GM19239 (cell line): ENCODE measurements at regions not wholly inside any gene's neighbourhood (a gene's known extent, or its start where the extent isn't known, plus 50 kb on each side); places are given as distances from the start of the nearest gene placed in this dataset.
"Not testable (repeated sequence)": the region's sequence is repeated elsewhere in the genome, so short reads cannot be mapped to it uniquely, and the experiment has no call there.

Experiments used
- DNase-seq: peaks from one replicate; pipeline ENCODE4 v3.0.0; 2011; ENCODE audit warnings: low spot score; ENCODE audit not compliant: insufficient read length
- FAIRE-seq: peaks from 2 replicates; lab custom pipeline; 2011; peaks lifted over from hg19 to GRCh38; lab: Jason Lieb, UNC

DNA sequence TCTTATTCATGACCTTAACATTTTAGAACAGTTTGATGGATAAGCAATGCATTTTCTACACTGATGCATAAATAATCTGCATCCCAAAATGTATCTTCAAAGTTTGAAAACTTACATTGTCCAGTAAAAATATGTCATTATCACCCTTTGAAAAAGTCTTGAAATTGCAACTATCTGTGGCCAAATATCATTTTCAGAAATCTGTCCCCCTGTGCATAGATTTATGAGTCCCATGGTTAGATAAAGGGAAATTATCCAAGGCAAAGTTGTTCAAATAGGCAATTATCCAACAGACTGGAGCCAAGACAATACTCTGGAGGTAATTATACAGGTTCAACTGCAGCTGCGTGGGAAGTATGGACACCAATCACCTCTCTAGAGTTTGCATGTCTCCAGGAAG is 182.5 kb upstream of the INTU start:
- no peak for DNase-seq
- FAIRE-seq = no peak

DNA sequence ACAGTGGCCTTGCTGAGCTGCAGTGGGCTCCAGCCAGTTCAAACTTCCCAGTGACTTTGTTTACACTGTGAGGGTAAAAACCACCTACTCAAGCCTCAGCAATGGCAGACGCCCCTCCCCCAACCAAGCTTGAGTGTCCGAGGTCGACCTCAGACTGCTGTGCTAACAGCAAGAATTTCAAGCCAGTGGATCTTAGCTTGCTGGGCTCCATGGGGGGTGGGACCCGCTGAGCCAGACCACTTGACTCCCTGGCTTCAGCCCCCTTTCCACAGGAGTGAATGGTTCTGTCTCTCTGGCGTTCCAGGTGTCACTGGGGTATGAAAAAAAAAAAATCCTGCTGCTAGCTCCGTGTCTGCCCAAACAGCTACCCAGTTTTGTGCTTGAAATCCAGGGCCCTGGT is 168.9 kb upstream of the INTU start:
- DNase-seq (no peak), FAIRE-seq (no peak)

- no peak for FAIRE-seq
Measured at GRCh38 chr4:127469542-127469941, 163.2 kb upstream of the INTU start.

GRCh38 chr4:127469959-127470809 is 162.6 kb upstream of the INTU start:
- FAIRE-seq = no peak
- no peak for DNase-seq

More at GRCh38 chr4:127469542-127469941, 163.2 kb upstream of the INTU start:
- no peak for DNase-seq

DNA sequence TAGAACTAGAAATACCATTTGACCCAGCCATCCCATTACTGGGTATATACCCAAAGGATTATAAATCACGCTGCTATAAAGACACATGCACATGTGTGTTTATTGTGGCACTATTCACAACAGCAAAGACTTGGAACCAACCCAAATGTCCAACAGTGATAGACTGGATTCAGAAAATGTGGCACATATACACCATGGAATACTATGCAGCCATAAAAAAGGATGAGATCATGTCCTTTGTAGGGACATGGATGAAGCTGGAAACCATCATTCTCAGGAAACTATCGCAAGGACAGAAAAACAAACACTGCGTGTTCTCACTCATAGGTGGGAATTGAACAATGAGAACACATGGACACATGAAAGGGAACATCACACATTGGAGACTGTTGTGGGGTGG is 154.5 kb upstream of the INTU start:
- not testable (repeated sequence) for FAIRE-seq, DNase-seq

DNA sequence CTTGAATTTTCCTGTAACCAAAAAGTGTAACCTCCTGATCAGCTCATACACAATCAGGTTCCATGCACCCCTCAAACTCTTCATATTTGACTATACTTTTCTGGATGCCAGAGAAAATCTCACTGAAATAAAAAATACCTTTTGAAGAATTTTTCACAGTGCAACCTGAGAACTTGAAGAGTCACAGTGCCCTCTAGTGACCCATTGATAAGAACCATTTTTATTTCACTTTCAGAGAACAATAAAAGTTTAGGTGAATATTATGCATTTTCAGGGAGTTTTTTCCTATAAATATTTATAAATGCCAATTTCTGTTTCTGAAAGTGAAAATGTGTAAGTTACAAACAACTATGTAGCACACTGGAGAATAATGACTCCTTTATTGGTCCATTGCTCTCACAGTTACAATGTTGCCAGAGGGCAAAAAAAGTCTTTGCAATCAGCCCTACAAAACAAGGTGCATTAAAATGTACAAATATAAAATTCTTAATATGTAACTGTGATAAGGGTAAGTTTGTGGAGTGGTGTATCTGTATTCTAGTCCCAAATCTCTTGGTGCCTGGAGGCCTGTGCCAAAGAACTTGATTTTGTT is 153.6 kb upstream of the INTU start:
- DNase-seq = no peak
- no peak for FAIRE-seq

DNA sequence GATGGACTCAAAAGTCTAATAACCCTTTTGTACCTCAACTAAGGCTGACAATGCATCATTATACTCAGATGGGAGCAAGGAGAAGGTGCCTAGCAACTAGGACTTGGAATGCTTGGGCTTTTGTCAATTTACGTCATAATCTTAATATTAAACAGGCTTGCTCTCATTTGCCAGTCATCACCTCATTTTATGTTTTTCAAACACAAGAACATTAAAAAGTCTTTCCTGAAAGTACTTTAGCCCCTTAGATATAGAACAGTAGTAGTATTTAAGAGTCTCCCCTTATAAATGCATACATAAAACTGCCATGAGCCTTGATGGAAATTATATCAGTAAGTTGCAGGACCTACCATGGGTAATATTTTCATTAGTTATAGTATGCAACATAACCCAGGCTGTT is 150.7 kb upstream of the INTU start:
- DNase-seq = no peak
- no peak for FAIRE-seq

GRCh38 chr4:127484117-127484516 is 148.6 kb upstream of the INTU start:
- DNase-seq (no peak), FAIRE-seq (no peak)

- DNase-seq = no peak
Measured at GRCh38 chr4:127486248-127486647, 146.5 kb upstream of the INTU start.

GRCh38 chr4:127491571-127491970 is 141.2 kb upstream of the INTU start:
- DNase-seq (no peak), FAIRE-seq (no peak)

More at GRCh38 chr4:127486248-127486647, 146.5 kb upstream of the INTU start:
- FAIRE-seq = no peak

- not testable (repeated sequence) for FAIRE-seq, DNase-seq
Measured at GRCh38 chr4:127496875-127497274, 135.9 kb upstream of the INTU start.

DNA sequence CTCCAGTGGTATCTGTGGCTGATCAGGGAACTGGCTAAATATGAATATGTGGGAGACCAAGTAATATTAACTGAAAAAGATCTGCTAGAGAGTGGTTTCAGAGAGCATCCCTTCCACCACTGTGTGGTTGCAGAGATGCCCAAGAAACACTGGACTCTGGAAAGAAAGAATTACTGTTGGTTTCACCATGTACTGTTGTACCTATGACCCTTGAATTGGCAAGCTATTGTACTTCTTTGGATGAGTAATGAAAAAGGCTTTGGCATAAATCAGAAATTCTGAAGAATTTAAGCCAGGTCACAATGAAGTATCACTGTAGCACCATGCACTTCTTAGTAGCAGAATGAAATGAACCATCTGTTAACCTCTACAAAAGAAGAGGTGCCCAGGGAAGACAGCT is 134.4 kb upstream of the INTU start:
- DNase-seq = no peak
- FAIRE-seq = no peak

DNA sequence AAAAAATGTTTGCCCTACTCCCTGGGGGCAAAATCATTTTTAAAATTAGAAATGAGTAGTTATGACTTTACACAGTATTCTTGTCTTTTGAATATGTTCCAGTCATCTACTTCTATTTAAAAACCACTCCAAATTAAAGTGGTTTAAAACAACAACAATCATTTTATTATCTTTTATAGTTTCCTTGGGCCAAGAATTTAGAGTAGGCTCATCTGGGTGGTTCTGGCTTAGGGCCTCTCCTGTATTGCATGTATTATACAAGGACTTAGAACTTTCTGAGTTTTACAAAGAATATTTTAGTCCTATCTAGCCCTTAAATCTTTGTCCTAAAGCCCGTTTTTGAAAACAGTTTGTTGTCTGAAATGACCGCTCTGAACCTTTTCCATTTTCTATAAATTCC is 132.5 kb upstream of the INTU start:
- DNase-seq (no peak), FAIRE-seq (no peak)

DNA sequence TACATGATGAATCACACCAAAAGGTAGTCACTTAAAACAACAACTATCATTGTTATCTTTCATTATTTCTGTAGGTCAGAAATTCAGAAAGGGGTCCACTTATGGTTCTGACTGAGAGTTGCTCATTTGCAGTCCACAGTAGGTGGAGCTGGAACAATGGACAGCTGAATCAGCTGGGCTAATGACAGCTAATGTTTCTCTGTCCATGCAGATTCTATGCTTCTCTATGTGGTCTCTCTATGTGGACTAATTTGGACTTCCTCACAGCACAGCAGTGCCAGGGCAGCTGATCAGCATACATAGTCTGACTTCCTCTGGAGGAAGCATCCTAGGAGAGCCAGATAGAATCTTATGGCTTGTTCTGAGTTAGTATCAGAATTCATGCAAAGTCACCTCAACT is 131.7 kb upstream of the INTU start:
- FAIRE-seq (no peak), DNase-seq (no peak)

DNA sequence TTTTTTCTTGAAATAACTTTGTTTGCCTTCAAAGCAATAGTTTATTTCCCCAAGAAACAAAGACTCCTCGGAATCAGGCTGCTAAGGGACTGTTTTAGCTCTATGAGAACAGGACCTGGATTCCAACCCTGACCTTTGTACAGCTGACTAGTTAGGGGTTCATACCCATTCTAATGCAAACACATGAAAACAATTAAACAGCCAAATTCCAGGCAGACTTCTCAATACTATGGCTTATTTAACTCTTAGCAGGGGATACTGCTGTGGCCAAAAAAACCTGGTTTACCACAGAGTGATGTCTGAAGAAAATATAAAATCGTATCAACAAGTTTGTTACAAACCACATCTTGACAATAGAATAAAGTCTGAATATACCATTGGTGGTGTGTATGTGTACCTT is 129.6 kb upstream of the INTU start:
- DNase-seq (no peak), FAIRE-seq (no peak)

DNA sequence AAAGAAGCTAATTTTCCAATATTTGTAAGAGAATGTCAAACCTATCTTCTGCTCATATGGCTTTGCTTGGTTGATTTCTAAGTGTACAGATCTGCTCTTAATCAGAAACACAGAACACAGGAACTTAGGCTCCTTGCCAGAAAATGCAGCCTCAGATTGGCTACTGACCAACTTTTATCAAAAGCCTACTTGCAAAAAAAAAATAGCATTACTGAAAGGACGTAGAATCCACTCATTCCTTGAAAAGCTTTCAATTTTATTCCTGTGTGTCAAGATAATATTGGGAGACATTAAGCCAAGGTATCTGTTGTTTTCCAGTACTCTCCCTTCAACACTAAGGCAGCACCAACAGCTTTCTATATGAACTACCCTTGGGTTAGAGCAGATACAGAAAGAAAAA is 127.6 kb upstream of the INTU start:
- no peak for FAIRE-seq
- no peak for DNase-seq

- no peak for FAIRE-seq
- no peak for DNase-seq
Measured at GRCh38 chr4:127506283-127506682, 126.5 kb upstream of the INTU start.

DNA sequence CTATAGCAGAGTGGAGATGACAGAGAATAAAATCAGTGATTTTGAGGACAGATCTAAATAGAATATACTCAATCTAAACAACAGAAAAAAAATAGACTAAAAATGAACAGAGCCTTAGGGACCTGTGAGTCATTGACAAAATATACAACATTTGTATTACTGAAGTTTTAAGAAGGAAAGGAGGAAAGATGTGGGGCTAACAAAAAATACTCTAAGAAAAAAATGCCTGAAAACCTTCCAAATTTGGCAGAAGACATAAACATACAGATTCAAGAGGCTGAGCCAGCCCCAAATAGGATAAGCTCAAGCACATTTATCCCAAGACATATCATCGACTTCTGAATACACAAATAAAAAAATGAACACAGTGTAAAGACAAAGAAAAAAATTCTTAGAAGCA is 123.6 kb upstream of the INTU start:
- FAIRE-seq (no peak), DNase-seq (no peak)

- not testable (repeated sequence) for FAIRE-seq, DNase-seq
Measured at GRCh38 chr4:127512672-127513071, 120.1 kb upstream of the INTU start.

GRCh38 chr4:127515259-127515658 is 117.5 kb upstream of the INTU start:
- not testable (repeated sequence) for FAIRE-seq, DNase-seq

GRCh38 chr4:127518046-127518445 is 114.7 kb upstream of the INTU start:
- FAIRE-seq (no peak), DNase-seq (no peak)

DNA sequence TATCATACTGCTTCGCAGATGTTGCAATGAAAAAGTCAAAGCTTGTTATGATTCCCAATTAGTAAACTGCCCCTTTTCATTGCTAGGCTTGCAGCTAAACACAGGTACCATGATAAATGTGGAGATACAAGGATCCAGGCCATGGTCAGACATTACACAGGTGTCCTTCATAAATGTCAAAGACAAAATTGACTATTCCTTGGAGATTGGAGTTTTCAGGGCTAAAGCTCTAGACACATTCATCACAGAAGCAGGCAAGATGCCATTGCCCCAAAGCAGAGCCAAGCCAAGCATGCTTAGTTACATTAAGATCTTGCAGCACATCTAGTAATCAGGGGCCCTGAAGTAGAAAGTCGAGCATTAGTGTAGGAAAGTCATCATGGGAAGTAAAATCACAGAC is 111.3 kb upstream of the INTU start:
- no peak for DNase-seq
- no peak for FAIRE-seq
